PC-9 (cell line): ENCODE measurements at regions not wholly inside any gene's neighbourhood (a gene's known extent, or its start where the extent isn't known, plus 50 kb on each side); places are given as distances from the start of the nearest gene placed in this dataset.

ENCODE experiments used
- BruUV-seq: library from RNA; stranded (reverse); fragments of 400-500 nt; replicated peaks from 2 replicates; lab custom pipeline; 2021; lab: Mats Ljungman, UMichigan
- CTCF ChIA-PET: fragments of 300-600 bp; sonication (Branson Sonifier 250); formaldehyde crosslinking; loops from one replicate; lab custom pipeline; 2022; ENCODE audit warnings: antibody characterized with exemption; lab: Charles Lee
- POLR2A ChIA-PET: fragments of 300-600 bp; sonication (Branson Sonifier 250); formaldehyde crosslinking; loops from one replicate; lab custom pipeline; 2022; ENCODE audit warnings: antibody characterized with exemption; ENCODE audit not compliant: unreplicated experiment; lab: Charles Lee
- DNase-seq, 2 experiments: peaks; one replicate each; pipeline versions ENCODE4 v3.0.0 to v3.0.0-alpha.2; 2015 to 2022; ENCODE audit warnings: mixed read lengths in 1 of 2
- H2AFZ ChIP-seq: fragments of 200-600 bp; sonication (generic); 2 replicates; pipeline ENCODE4 v1.8.1; 2017; ENCODE audit warnings: antibody characterized with exemption
- H3F3A ChIP-seq: fragments of 200-600 bp; sonication (generic); 2 replicates; pipeline ENCODE4 v1.8.1; 2017; ENCODE audit warnings: antibody characterized with exemption, mild to moderate bottlenecking, low read depth; ENCODE audit not compliant: insufficient read depth
- H3K27ac ChIP-seq: fragments of 200-600 bp; sonication (generic); 2 replicates; pipeline ENCODE4 v1.6.1; 2016; ENCODE audit warnings: mixed run types
- H3K27me3 ChIP-seq: fragments of 200-600 bp; sonication (generic); 2 replicates; pipeline ENCODE4 v1.6.1; 2016; ENCODE audit warnings: low read depth, mixed run types; ENCODE audit not compliant: insufficient read depth
- H3K36me3 ChIP-seq: fragments of 200-600 bp; sonication (generic); 2 replicates; pipeline ENCODE4 v1.6.1; 2016; ENCODE audit warnings: low read depth, mixed run types
- H3K4me1 ChIP-seq: fragments of 200-600 bp; sonication (generic); replicated peaks from 2 replicates; pipeline ENCODE4 v1.6.1; 2016; ENCODE audit warnings: mixed run types; ENCODE audit not compliant: insufficient read depth
- H3K4me2 ChIP-seq: fragments of 200-600 bp; sonication (generic); 2 replicates; pipeline ENCODE4 v1.6.1; 2017; ENCODE audit warnings: mixed run types
- H3K4me3 ChIP-seq: fragments of 200-600 bp; sonication (generic); 2 replicates; pipeline ENCODE4 v1.6.1; 2016; ENCODE audit warnings: mixed run types
- H3K79me2 ChIP-seq: fragments of 200-600 bp; sonication (generic); 2 replicates; pipeline ENCODE4 v1.6.1; 2017; ENCODE audit warnings: low read depth, mixed run types
- H3K9me2 ChIP-seq: fragments of 200-600 bp; sonication (generic); 2 replicates; pipeline ENCODE4 v1.8.1; 2017; ENCODE audit warnings: mild to moderate bottlenecking; ENCODE audit not compliant: insufficient read depth
- H3K9me3 ChIP-seq: fragments of 200-600 bp; sonication (generic); 2 replicates; pipeline ENCODE4 v1.8.1; 2016; ENCODE audit warnings: low read depth; ENCODE audit not compliant: insufficient read depth
- H4K20me1 ChIP-seq: fragments of 200-600 bp; sonication (generic); 2 replicates; pipeline ENCODE4 v1.8.1; 2017; ENCODE audit not compliant: insufficient read depth
- CTCF ChIP-seq: fragments of 200-600 bp; sonication (generic); conservative IDR thresholded peaks from 2 replicates; pipeline ENCODE4 v1.6.1; 2017; ENCODE audit warnings: mixed run types, antibody characterized with exemption, mild to moderate bottlenecking, moderate library complexity
- EZH2 ChIP-seq: fragments of 200-600 bp; sonication (generic); IDR thresholded peaks from 2 replicates; pipeline ENCODE4 v1.8.0; 2017; ENCODE audit warnings: antibody characterized with exemption, low read depth
- intact Hi-C: fragments of 100-400 bp; cut with micrococcal nuclease; formaldehyde crosslinking; loops from one replicate; pipeline ENCODE4 v1.10.0; 2022; ENCODE audit not compliant: unreplicated experiment

- H3K9me2 ChIP-seq: no peaks in the 10 kb centered on the region
- intact Hi-C loops: no loop called here
- H2AFZ ChIP-seq: no peak overlapping the region
- no peak overlapping the region for H3K4me3 ChIP-seq
- H3K27me3 ChIP-seq: no peaks in the 10 kb centered on the region
- no peaks in the 10 kb centered on the region for H4K20me1 ChIP-seq
- peaks cover 19% of the 10 kb centered on the region for H3K9me3 ChIP-seq
- POLR2A ChIA-PET: interaction anchor here (0.6 kb wide), 1 partner anchor 122 kb away, joined by 4 read pairs; no protein-coding TSS in a partner anchor
- TF ChIP-seq EZH2: no peak
- TF ChIP-seq CTCF: no peak
- H3K36me3 ChIP-seq: no peaks in the 10 kb centered on the region
- BruUV-seq: no TSS peak
- H3K4me1 ChIP-seq: peaks cover 30% of the 10 kb centered on the region
- H3F3A ChIP-seq: no peaks in the 10 kb centered on the region; the same call in 1 of the 2 replicates
- DNase-seq: peak; percentile 19 to 60
- no peaks in the 10 kb centered on the region for H3K79me2 ChIP-seq
- peak overlapping the region; percentile 26 for H3K4me2 ChIP-seq
- peak overlapping the region; percentile 74 for H3K27ac ChIP-seq
- CTCF ChIA-PET: no interaction called here
Observed at GRCh38 chr1:162913345-162913744, 52.4 kb upstream of the CCDC190 start.

DNA sequence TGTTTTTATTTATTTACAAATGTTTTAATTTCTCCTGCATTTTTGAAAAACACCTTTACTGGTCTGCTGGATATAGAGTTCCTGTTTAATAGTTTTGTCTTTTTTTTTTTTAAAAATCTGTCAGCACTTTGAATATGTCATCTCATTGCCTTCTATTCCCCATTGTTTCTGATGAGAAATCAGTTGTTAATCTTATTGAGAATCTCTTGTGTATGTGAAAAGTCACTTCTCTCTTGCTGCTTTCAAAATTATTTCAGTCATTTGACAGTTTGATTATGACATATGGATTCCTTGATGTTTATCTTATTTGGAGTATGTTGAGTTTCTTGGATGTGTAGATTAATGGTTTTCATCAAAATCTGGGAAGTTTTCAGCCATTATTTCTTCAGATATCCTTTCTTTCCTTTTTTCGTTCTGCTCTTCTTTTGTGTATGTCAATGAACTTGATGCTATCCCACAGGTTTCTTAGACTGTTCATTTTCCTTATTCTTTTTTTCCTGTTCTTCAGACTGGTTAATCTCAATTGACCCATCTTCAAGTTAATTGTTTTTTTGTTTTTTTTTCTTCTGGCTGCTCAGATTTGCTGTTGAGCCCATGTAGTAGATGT is 51.2 kb upstream of the CCDC190 start:
- intact Hi-C loops: no loop called here
- no TSS peak for BruUV-seq
- TF ChIP-seq CTCF (no peak), EZH2 (no peak)
- no peaks in the 10 kb centered on the region for H4K20me1 ChIP-seq
- POLR2A ChIA-PET: no interaction called here
- peaks cover 34% of the 10 kb centered on the region for H3K4me1 ChIP-seq
- no peaks in the 10 kb centered on the region for H3K9me2 ChIP-seq
- no peak for DNase-seq
- H3K9me3 ChIP-seq: peaks cover 19% of the 10 kb centered on the region
- no peaks in the 10 kb centered on the region; the same call in 1 of the 2 replicates for H3F3A ChIP-seq
- no peaks in the 10 kb centered on the region for H3K36me3 ChIP-seq
- no peak overlapping the region for H3K27ac ChIP-seq
- CTCF ChIA-PET: no interaction called here
- H2AFZ ChIP-seq: no peak overlapping the region
- H3K79me2 ChIP-seq: no peaks in the 10 kb centered on the region
- no peaks in the 10 kb centered on the region for H3K27me3 ChIP-seq
- no peak overlapping the region for H3K4me2 ChIP-seq
- H3K4me3 ChIP-seq: no peak overlapping the region
